NT2/D1 (cell line): ENCODE measurements at regions not wholly inside any gene's neighbourhood (a gene's known extent, or its start where the extent isn't known, plus 50 kb on each side); places are given as distances from the start of the nearest gene placed in this dataset.

ENCODE experiments used
- DNase-seq: peaks from one replicate; pipeline ENCODE4 v3.0.0-alpha.2; 2011; ENCODE audit warnings: low read depth, low spot score
- H3K27me3 ChIP-seq: 2 replicates; pipeline ENCODE4 v1.6.0; 2011; ENCODE audit warnings: mild to moderate bottlenecking; ENCODE audit not compliant: insufficient read length, insufficient read depth
- H3K36me3 ChIP-seq: 2 replicates; pipeline ENCODE4 v1.6.1; 2011; ENCODE audit warnings: mild to moderate bottlenecking, low read length, mixed read lengths; ENCODE audit not compliant: insufficient read depth, insufficient read length
- H3K4me1 ChIP-seq: 2 replicates; pipeline ENCODE4 v1.5.1; 2011; ENCODE audit not compliant: insufficient read depth, insufficient read length
- H3K4me3 ChIP-seq: 2 replicates; pipeline ENCODE4 v1.5.1; 2011; ENCODE audit warnings: low read depth; ENCODE audit not compliant: insufficient read length
- H3K9ac ChIP-seq: 2 replicates; pipeline ENCODE4 v1.6.0; 2011; ENCODE audit warnings: low read depth; ENCODE audit not compliant: insufficient read length
- H3K9me3 ChIP-seq: 2 replicates; pipeline ENCODE4 v1.5.1; 2011; ENCODE audit warnings: mild to moderate bottlenecking, low read length; ENCODE audit not compliant: insufficient read depth
- SUZ12 ChIP-seq: IDR thresholded peaks from 2 replicates; pipeline ENCODE4 v1.6.1; 2011; ENCODE audit not compliant: insufficient read length, insufficient read depth; ENCODE audit errors: extremely low read depth
- YY1 ChIP-seq: IDR thresholded peaks from 2 replicates; pipeline ENCODE4 v1.6.1; 2011; ENCODE audit not compliant: insufficient read length, insufficient read depth
- ZNF274 ChIP-seq: IDR thresholded peaks from 2 replicates; pipeline ENCODE4 v1.6.1; 2011; ENCODE audit warnings: mild to moderate bottlenecking, low read depth, low read length

DNA sequence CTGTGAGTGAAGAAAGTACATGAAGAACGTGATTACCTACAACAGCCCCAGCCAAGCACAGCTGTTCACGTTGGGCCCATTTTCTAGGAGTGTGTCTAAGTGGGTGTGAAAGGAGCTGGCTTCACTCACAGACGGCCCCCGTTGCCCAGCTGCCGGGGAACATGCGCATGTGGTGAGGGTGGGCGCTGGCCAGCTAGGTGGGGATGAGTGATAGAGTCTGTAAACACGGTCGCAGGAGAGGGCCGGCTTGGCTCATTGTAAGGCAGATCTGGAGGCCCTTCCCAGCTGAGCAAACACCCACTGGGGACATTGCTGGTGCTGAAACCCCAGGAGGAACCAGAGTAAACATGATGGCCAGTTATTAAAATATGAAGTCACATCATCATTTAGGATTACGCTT is 160.5 kb downstream of the TEX29 start:
- H3K4me3 ChIP-seq, result no peak overlapping the region
- TF ChIP-seq ZNF274, result no peak
- no peak for TF ChIP-seq SUZ12
- TF ChIP-seq YY1, result no peak
- H3K9ac ChIP-seq, result no peak overlapping the region
- H3K36me3 ChIP-seq, result no peaks in the 10 kb centered on the region
- peaks cover 2% of the 10 kb centered on the region for H3K4me1 ChIP-seq
- H3K27me3 ChIP-seq, result no peaks in the 10 kb centered on the region
- H3K9me3 ChIP-seq, result no peaks in the 10 kb centered on the region
- no peak for DNase-seq

GRCh38 chr13:111482126-111482525 is 161.7 kb downstream of the TEX29 start:
- Histone ChIP-seq H3K36me3 (no peaks in the 10 kb centered on the region), H3K9me3 (peaks cover 10% of the 10 kb centered on the region), H3K4me3 (no peak overlapping the region), H3K4me1 (peaks cover 2% of the 10 kb centered on the region), H3K9ac (no peak overlapping the region), H3K27me3 (no peaks in the 10 kb centered on the region)
- no peak for DNase-seq
- TF ChIP-seq SUZ12 (no peak), YY1 (no peak), ZNF274 (no peak)

- no peaks in the 10 kb centered on the region for H3K27me3 ChIP-seq
Measured at GRCh38 chr13:111482806-111483620, 162.6 kb downstream of the TEX29 start.

GRCh38 chr13:111483621-111483987 is 163.2 kb downstream of the TEX29 start:
- TF ChIP-seq SUZ12 (no peak), YY1 (no peak), ZNF274 (no peak)
- Histone ChIP-seq H3K9me3 (peaks cover 21% of the 10 kb centered on the region), H3K27me3 (no peaks in the 10 kb centered on the region), H3K4me3 (no peak overlapping the region), H3K36me3 (no peaks in the 10 kb centered on the region), H3K4me1 (peaks cover 2% of the 10 kb centered on the region), H3K9ac (no peak overlapping the region)
- DNase-seq, result no peak

More at GRCh38 chr13:111482806-111483620, 162.6 kb downstream of the TEX29 start:
- TF ChIP-seq YY1 (no peak), SUZ12 (no peak), ZNF274 (no peak)
- DNase-seq, result no peak
- H3K9ac ChIP-seq, result no peak overlapping the region
- no peaks in the 10 kb centered on the region for H3K36me3 ChIP-seq
- H3K9me3 ChIP-seq, result peaks cover 19% of the 10 kb centered on the region
- H3K4me3 ChIP-seq, result no peak overlapping the region
- peaks cover 2% of the 10 kb centered on the region for H3K4me1 ChIP-seq

DNA sequence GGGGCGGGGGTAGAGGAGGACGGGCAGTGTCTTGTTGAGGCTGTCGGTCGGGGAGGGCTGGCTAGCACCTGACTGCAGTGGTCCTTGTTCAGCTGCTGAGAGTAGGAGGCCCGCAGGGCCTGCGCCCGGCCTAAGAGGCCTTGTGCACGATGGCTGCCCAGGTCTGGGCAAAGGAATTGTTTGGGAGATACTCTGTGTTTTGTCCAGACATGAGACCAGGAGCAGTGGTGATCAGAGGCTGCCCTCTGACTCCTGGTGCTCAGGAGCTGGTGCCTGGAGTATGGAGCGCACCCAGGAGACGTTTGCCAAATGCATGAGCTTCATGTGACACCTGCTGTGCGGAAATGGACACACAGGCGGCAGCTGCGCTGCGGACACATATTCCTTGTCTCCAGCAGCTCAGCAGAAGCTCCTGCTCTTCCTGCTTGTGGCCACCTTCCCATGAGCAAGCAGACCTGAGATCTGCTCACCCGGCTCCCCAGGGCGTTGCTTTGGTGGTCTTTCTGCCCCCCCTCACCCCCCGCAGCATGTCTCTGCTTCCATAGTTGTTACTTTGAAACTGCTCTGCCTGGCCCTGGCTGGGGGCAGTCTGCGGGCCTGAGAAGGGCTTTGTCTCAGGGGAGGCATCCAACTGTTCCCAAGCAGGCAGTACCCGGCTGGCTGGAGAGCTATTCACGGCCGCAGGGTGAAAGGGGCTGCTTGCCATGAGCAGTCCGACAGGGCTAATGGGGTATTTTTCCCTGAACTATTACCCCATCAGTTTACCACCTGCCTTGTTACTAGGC is 163.9 kb downstream of the TEX29 start:
- Histone ChIP-seq H3K36me3 (no peaks in the 10 kb centered on the region), H3K4me3 (no peak overlapping the region), H3K9ac (no peak overlapping the region), H3K9me3 (peaks cover 21% of the 10 kb centered on the region), H3K27me3 (no peaks in the 10 kb centered on the region), H3K4me1 (peaks cover 2% of the 10 kb centered on the region)
- no peak for DNase-seq
- TF ChIP-seq SUZ12 (no peak), YY1 (no peak), ZNF274 (no peak)

GRCh38 chr13:111484959-111485358 is 164.5 kb downstream of the TEX29 start:
- DNase-seq, result no peak
- no peaks in the 10 kb centered on the region for H3K27me3 ChIP-seq
- no peak overlapping the region for H3K9ac ChIP-seq
- H3K4me3 ChIP-seq, result no peak overlapping the region
- peaks cover 21% of the 10 kb centered on the region for H3K9me3 ChIP-seq
- H3K36me3 ChIP-seq, result no peaks in the 10 kb centered on the region
- H3K4me1 ChIP-seq, result peaks cover 2% of the 10 kb centered on the region
- TF ChIP-seq YY1 (no peak), ZNF274 (no peak), SUZ12 (no peak)

- Histone ChIP-seq H3K9me3 (peaks cover 21% of the 10 kb centered on the region), H3K27me3 (no peaks in the 10 kb centered on the region), H3K36me3 (no peaks in the 10 kb centered on the region), H3K9ac (no peak overlapping the region), H3K4me3 (no peak overlapping the region), H3K4me1 (peaks cover 2% of the 10 kb centered on the region)
- no peak for DNase-seq
- TF ChIP-seq ZNF274, result no peak
- no peak for TF ChIP-seq SUZ12
- TF ChIP-seq YY1, result no peak
Measured at GRCh38 chr13:111485491-111486250, 165.2 kb downstream of the TEX29 start.
